NB4 (cell line): ENCODE measurements at regions not wholly inside any gene's neighbourhood (a gene's known extent, or its start where the extent isn't known, plus 50 kb on each side); places are given as distances from the start of the nearest gene placed in this dataset.

Source experiments
- CTCF ChIP-seq: IDR thresholded peaks from one replicate; pipeline ENCODE4 v1.5.1; 2012; ENCODE audit warnings: low read depth, low read length
- MAX ChIP-seq: IDR thresholded peaks from 2 replicates; pipeline ENCODE4 v1.6.1; 2011; ENCODE audit warnings: low read depth, low read length
- POLR2A ChIP-seq: IDR thresholded peaks from 2 replicates; pipeline ENCODE4 v1.6.1; 2011; ENCODE audit warnings: mild to moderate bottlenecking; ENCODE audit not compliant: insufficient read length; ENCODE audit errors: extremely low read depth

- no peak for TF ChIP-seq CTCF
- no peak for TF ChIP-seq POLR2A
- no peak for TF ChIP-seq MAX
Measured at GRCh38 chr9:30536494-30536893, 1847.9 kb upstream of the ACO1 start.
